GM23338 (cell line): ENCODE measurements at regions not wholly inside any gene's neighbourhood (a gene's known extent, or its start where the extent isn't known, plus 50 kb on each side); places are given as distances from the start of the nearest gene placed in this dataset.
A peak's percentile ranks its signal among the peaks of the same experiment; 100 is the strongest.

ENCODE experiments used
- ATAC-seq: fragments of 200-7000 bp; cut with Tn5 transposase; 3 replicates; pipeline ENCODE4 v1.9.1; 2020
- DNase-seq: peaks from one replicate; pipeline ENCODE4 v3.0.0-alpha.2; 2015; ENCODE audit warnings: low spot score
- H2AFZ ChIP-seq: fragments of 200-600 bp; sonication (generic); 2 replicates; pipeline ENCODE4 v1.8.0; 2016; ENCODE audit warnings: antibody characterized with exemption, mild to moderate bottlenecking, moderate library complexity
- H3F3A ChIP-seq: fragments of 200-600 bp; sonication (generic); replicated peaks from 2 replicates; pipeline ENCODE4 v1.8.0; 2017; ENCODE audit warnings: antibody characterized with exemption, mixed run types, low read depth
- H3K27ac ChIP-seq: fragments of 200-600 bp; sonication (generic); 2 replicates; pipeline ENCODE4 v1.6.1; 2016; ENCODE audit warnings: low read depth
- H3K27me3 ChIP-seq: fragments of 200-600 bp; sonication (generic); 2 replicates; pipeline ENCODE4 v1.8.0; 2016; ENCODE audit warnings: mild to moderate bottlenecking, mixed run types, moderate library complexity; ENCODE audit not compliant: insufficient read depth
- H3K36me3 ChIP-seq: fragments of 200-600 bp; sonication (generic); 2 replicates; pipeline ENCODE4 v1.8.0; 2016; ENCODE audit warnings: mild to moderate bottlenecking; ENCODE audit not compliant: insufficient read depth
- H3K4me1 ChIP-seq: fragments of 200-600 bp; sonication (generic); 2 replicates; pipeline ENCODE4 v1.8.0; 2016; ENCODE audit warnings: mild to moderate bottlenecking, moderate library complexity; ENCODE audit not compliant: insufficient read depth
- H3K4me2 ChIP-seq: fragments of 200-600 bp; sonication (generic); 2 replicates; pipeline ENCODE4 v1.7.1; 2017; ENCODE audit warnings: mixed run types
- H3K4me3 ChIP-seq: fragments of 200-600 bp; sonication (generic); 2 replicates; pipeline ENCODE4 v1.6.1; 2016; ENCODE audit warnings: mixed run types
- H3K79me2 ChIP-seq: fragments of 200-600 bp; sonication (generic); replicated peaks from 2 replicates; pipeline ENCODE4 v1.8.0; 2017; ENCODE audit warnings: mild to moderate bottlenecking; ENCODE audit not compliant: insufficient read depth
- H3K9me2 ChIP-seq: fragments of 200-600 bp; sonication (generic); 2 replicates; pipeline ENCODE4 v1.8.0; 2017; ENCODE audit not compliant: insufficient read depth
- H4K20me1 ChIP-seq: fragments of 200-600 bp; sonication (generic); replicated peaks from 2 replicates; pipeline ENCODE4 v1.8.0; 2017; ENCODE audit warnings: mild to moderate bottlenecking; ENCODE audit not compliant: insufficient read depth
- H3K27ac Mint-ChIP-seq: 2 replicates; pipeline ENCODE4 v1.8.0; 2020; ENCODE audit warnings: inconsistent platforms, mild to moderate bottlenecking, moderate library complexity, mixed read lengths
- H3K27me3 Mint-ChIP-seq: 3 replicates; pipeline ENCODE4 v1.8.0; 2022; ENCODE audit warnings: low read depth, mild to moderate bottlenecking, moderate library complexity, mixed read lengths, inconsistent platforms; ENCODE audit not compliant: insufficient read depth, poor library complexity
- H3K36me3 Mint-ChIP-seq: 3 replicates; pipeline ENCODE4 v1.8.0; 2021; ENCODE audit warnings: low read depth, mild to moderate bottlenecking, inconsistent platforms, moderate library complexity, mixed read lengths
- H3K4me1 Mint-ChIP-seq: 3 replicates; pipeline ENCODE4 v1.8.0; 2020; ENCODE audit warnings: mild to moderate bottlenecking, inconsistent platforms, mixed read lengths
- H3K4me3 Mint-ChIP-seq: 3 replicates; pipeline ENCODE4 v1.8.0; 2021; ENCODE audit warnings: moderate library complexity, mild to moderate bottlenecking, inconsistent platforms, mixed read lengths
- H3K9me3 Mint-ChIP-seq: 3 replicates; pipeline ENCODE4 v1.8.0; 2020; ENCODE audit warnings: moderate library complexity, mild to moderate bottlenecking, inconsistent platforms, mixed read lengths
- CREB1 ChIP-seq: fragments of 250-450 bp; sonication (Bioruptor Pico); IDR thresholded peaks from 2 replicates; pipeline ENCODE4 v1.5.0; 2020; ENCODE audit warnings: low read depth, mild to moderate bottlenecking, moderate library complexity
- EZH2 ChIP-seq: fragments of 200-600 bp; sonication (generic); IDR thresholded peaks from one replicate; pipeline ENCODE4 v1.8.0; 2017; ENCODE audit warnings: antibody characterized with exemption, mild to moderate bottlenecking, low read depth; ENCODE audit not compliant: unreplicated experiment
- EZH2phosphoT487 ChIP-seq: fragments of 200-600 bp; sonication (generic); IDR thresholded peaks from one replicate; pipeline ENCODE4 v1.8.1; 2018; ENCODE audit warnings: antibody characterized with exemption; ENCODE audit not compliant: unreplicated experiment
- ZNF331 ChIP-seq: fragments of 250-450 bp; sonication (Bioruptor Pico); IDR thresholded peaks from 2 replicates; pipeline ENCODE4 v1.5.0; 2020; ENCODE audit warnings: low read depth, mild to moderate bottlenecking, moderate library complexity
- TF ChIP-seq, protein P1 (sequence below), 2 experiments: fragments of 200-600 bp in 1 of 2; sonication (generic) in 1 of 2; conservative IDR thresholded peaks; 2 replicates each; pipeline versions ENCODE4 v1.5.1 to v1.6.1; 2016 to 2017; ENCODE audit warnings: antibody characterized with exemption in 2 of 2, low read depth in 2 of 2, mild to moderate bottlenecking in 2 of 2, moderate library complexity in 1 of 2
- TF ChIP-seq, protein P2 (sequence below): IDR thresholded peaks from 2 replicates; pipeline ENCODE4 v1.6.1; 2016; ENCODE audit warnings: antibody characterized with exemption
- TF ChIP-seq, protein P3 (sequence below): fragments of 250-450 bp; sonication (Bioruptor Pico); IDR thresholded peaks from 2 replicates; pipeline ENCODE4 v1.5.0; 2020; ENCODE audit warnings: mild to moderate bottlenecking, moderate library complexity

- Mint-ChIP-seq H3K36me3 (no peaks in the 10 kb centered on the region), H3K27me3 (no peaks in the 10 kb centered on the region), H3K9me3 (no peaks in the 10 kb centered on the region), H3K27ac (no peak overlapping the region), H3K4me1 (peaks cover 6% of the 10 kb centered on the region; the same call in 2 of the 3 replicates), H3K4me3 (no peak overlapping the region)
- H3K79me2 ChIP-seq = no peaks in the 10 kb centered on the region
- peak; percentile 77 for ATAC-seq
- H3F3A ChIP-seq = no peaks in the 10 kb centered on the region
- H4K20me1 ChIP-seq = no peaks in the 10 kb centered on the region
- H3K9me2 ChIP-seq = no peaks in the 10 kb centered on the region
- H3K36me3 ChIP-seq = no peaks in the 10 kb centered on the region
- no peaks in the 10 kb centered on the region for H3K27me3 ChIP-seq
- TF ChIP-seq, protein P1, sequence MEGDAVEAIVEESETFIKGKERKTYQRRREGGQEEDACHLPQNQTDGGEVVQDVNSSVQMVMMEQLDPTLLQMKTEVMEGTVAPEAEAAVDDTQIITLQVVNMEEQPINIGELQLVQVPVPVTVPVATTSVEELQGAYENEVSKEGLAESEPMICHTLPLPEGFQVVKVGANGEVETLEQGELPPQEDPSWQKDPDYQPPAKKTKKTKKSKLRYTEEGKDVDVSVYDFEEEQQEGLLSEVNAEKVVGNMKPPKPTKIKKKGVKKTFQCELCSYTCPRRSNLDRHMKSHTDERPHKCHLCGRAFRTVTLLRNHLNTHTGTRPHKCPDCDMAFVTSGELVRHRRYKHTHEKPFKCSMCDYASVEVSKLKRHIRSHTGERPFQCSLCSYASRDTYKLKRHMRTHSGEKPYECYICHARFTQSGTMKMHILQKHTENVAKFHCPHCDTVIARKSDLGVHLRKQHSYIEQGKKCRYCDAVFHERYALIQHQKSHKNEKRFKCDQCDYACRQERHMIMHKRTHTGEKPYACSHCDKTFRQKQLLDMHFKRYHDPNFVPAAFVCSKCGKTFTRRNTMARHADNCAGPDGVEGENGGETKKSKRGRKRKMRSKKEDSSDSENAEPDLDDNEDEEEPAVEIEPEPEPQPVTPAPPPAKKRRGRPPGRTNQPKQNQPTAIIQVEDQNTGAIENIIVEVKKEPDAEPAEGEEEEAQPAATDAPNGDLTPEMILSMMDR (conservative IDR thresholded peaks at IDR 0.05; ENCODE audit: low read depth in 2 of 2) = peak; percentile 59 to 67
- no peak for TF ChIP-seq EZH2
- H3K27ac ChIP-seq = no peak overlapping the region
- no peak overlapping the region for H3K4me2 ChIP-seq
- DNase-seq = peak; percentile 78
- H3K4me1 ChIP-seq = peaks cover 8% of the 10 kb centered on the region; the same call in 1 of the 2 replicates
- H2AFZ ChIP-seq = no peak overlapping the region
- H3K4me3 ChIP-seq = no peak overlapping the region
Observed at GRCh38 chr2:180604077-180604476, 376.3 kb upstream of the UBE2E3 start.

DNA sequence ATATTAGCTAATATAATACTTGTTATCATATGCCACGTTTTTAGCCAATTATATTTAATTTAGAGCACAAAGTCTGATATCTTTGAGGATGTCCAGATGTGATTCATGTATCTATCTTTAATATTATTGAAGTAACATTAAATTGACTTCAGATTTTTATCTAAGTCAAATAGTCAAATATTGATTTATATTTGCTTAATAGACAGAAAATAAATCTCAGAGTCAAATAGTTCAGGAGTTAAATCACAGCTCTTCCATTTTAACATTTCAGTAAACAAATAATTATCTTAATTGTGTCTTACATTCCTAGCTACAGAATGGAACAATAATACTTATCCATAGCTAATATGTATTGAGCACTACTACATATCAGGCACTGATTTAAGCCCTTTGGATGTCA lies 379.4 kb upstream of the UBE2E3 start:
- DNase-seq (no peak), ATAC-seq (no peak)
- no peak overlapping the region for H3K27ac Mint-ChIP-seq
- H2AFZ ChIP-seq = no peak overlapping the region
- H3K9me3 Mint-ChIP-seq = no peaks in the 10 kb centered on the region
- peaks cover 8% of the 10 kb centered on the region; the same call in 1 of the 2 replicates for H3K4me1 ChIP-seq
- H3K9me2 ChIP-seq = no peaks in the 10 kb centered on the region
- no peaks in the 10 kb centered on the region for H3K36me3 ChIP-seq
- no peaks in the 10 kb centered on the region for H4K20me1 ChIP-seq
- no peaks in the 10 kb centered on the region for H3F3A ChIP-seq
- H3K36me3 Mint-ChIP-seq = no peaks in the 10 kb centered on the region
- peaks cover 6% of the 10 kb centered on the region; the same call in 2 of the 3 replicates for H3K4me1 Mint-ChIP-seq
- H3K27me3 Mint-ChIP-seq = no peaks in the 10 kb centered on the region
- no peak overlapping the region for H3K4me2 ChIP-seq
- no peaks in the 10 kb centered on the region for H3K79me2 ChIP-seq
- H3K27ac ChIP-seq = no peak overlapping the region
- no peak overlapping the region for H3K4me3 ChIP-seq
- H3K27me3 ChIP-seq = no peaks in the 10 kb centered on the region
- no peak overlapping the region for H3K4me3 Mint-ChIP-seq
- TF ChIP-seq EZH2phosphoT487 (no peak), ZNF331 (CRISPR knock-in tag) (no peak), CREB1 (CRISPR knock-in tag) (no peak), EZH2 (no peak)
- TF ChIP-seq, protein P1 (conservative IDR thresholded peaks at IDR 0.05; ENCODE audit: low read depth in 2 of 2) = no peak
- TF ChIP-seq, protein P2, sequence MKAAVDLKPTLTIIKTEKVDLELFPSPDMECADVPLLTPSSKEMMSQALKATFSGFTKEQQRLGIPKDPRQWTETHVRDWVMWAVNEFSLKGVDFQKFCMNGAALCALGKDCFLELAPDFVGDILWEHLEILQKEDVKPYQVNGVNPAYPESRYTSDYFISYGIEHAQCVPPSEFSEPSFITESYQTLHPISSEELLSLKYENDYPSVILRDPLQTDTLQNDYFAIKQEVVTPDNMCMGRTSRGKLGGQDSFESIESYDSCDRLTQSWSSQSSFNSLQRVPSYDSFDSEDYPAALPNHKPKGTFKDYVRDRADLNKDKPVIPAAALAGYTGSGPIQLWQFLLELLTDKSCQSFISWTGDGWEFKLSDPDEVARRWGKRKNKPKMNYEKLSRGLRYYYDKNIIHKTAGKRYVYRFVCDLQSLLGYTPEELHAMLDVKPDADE = no peak
- TF ChIP-seq, protein P3, sequence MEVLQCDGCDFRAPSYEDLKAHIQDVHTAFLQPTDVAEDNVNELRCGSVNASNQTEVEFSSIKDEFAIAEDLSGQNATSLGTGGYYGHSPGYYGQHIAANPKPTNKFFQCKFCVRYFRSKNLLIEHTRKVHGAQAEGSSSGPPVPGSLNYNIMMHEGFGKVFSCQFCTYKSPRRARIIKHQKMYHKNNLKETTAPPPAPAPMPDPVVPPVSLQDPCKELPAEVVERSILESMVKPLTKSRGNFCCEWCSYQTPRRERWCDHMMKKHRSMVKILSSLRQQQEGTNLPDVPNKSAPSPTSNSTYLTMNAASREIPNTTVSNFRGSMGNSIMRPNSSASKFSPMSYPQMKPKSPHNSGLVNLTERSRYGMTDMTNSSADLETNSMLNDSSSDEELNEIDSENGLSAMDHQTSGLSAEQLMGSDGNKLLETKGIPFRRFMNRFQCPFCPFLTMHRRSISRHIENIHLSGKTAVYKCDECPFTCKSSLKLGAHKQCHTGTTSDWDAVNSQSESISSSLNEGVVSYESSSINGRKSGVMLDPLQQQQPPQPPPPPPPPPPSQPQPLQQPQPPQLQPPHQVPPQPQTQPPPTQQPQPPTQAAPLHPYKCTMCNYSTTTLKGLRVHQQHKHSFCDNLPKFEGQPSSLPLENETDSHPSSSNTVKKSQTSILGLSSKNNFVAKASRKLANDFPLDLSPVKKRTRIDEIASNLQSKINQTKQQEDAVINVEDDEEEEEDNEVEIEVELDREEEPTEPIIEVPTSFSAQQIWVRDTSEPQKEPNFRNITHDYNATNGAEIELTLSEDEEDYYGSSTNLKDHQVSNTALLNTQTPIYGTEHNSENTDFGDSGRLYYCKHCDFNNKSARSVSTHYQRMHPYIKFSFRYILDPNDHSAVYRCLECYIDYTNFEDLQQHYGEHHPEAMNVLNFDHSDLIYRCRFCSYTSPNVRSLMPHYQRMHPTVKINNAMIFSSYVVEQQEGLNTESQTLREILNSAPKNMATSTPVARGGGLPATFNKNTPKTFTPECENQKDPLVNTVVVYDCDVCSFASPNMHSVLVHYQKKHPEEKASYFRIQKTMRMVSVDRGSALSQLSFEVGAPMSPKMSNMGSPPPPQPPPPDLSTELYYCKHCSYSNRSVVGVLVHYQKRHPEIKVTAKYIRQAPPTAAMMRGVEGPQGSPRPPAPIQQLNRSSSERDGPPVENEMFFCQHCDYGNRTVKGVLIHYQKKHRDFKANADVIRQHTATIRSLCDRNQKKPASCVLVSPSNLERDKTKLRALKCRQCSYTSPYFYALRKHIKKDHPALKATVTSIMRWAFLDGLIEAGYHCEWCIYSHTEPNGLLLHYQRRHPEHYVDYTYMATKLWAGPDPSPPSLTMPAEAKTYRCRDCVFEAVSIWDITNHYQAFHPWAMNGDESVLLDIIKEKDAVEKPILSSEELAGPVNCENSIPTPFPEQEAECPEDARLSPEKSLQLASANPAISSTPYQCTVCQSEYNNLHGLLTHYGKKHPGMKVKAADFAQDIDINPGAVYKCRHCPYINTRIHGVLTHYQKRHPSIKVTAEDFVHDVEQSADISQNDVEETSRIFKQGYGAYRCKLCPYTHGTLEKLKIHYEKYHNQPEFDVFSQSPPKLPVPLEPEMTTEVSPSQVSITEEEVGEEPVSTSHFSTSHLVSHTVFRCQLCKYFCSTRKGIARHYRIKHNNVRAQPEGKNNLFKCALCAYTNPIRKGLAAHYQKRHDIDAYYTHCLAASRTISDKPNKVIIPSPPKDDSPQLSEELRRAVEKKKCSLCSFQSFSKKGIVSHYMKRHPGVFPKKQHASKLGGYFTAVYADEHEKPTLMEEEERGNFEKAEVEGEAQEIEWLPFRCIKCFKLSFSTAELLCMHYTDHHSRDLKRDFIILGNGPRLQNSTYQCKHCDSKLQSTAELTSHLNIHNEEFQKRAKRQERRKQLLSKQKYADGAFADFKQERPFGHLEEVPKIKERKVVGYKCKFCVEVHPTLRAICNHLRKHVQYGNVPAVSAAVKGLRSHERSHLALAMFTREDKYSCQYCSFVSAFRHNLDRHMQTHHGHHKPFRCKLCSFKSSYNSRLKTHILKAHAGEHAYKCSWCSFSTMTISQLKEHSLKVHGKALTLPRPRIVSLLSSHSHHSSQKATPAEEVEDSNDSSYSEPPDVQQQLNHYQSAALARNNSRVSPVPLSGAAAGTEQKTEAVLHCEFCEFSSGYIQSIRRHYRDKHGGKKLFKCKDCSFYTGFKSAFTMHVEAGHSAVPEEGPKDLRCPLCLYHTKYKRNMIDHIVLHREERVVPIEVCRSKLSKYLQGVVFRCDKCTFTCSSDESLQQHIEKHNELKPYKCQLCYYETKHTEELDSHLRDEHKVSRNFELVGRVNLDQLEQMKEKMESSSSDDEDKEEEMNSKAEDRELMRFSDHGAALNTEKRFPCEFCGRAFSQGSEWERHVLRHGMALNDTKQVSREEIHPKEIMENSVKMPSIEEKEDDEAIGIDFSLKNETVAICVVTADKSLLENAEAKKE = no peak
